ENCODE measurements at regions not wholly inside any gene's neighbourhood (a gene's known extent, or its start where the extent isn't known, plus 50 kb on each side); places are given as distances from the start of the nearest gene placed in this dataset.

DNA sequence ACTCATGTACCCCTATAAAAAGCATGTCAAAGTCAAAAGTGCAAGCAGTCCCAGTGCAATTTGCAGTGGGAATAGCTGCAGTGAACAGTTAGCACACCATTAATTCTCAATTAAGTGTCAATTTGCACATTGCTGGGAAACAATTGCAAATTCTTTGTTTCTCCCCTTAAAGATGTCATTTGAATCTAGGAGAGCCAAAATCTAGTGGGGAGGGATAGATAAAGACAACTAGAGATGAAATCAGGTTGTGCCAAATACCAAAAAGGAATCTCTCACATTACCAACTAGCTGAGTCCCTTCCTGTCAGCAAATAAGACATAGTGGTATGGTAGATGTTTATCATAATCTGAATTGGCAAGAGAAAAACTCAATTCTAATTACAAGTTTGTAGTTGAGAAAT is 330.7 kb downstream of the NUF2 start:
- TF ChIP-seq, protein P1, sequence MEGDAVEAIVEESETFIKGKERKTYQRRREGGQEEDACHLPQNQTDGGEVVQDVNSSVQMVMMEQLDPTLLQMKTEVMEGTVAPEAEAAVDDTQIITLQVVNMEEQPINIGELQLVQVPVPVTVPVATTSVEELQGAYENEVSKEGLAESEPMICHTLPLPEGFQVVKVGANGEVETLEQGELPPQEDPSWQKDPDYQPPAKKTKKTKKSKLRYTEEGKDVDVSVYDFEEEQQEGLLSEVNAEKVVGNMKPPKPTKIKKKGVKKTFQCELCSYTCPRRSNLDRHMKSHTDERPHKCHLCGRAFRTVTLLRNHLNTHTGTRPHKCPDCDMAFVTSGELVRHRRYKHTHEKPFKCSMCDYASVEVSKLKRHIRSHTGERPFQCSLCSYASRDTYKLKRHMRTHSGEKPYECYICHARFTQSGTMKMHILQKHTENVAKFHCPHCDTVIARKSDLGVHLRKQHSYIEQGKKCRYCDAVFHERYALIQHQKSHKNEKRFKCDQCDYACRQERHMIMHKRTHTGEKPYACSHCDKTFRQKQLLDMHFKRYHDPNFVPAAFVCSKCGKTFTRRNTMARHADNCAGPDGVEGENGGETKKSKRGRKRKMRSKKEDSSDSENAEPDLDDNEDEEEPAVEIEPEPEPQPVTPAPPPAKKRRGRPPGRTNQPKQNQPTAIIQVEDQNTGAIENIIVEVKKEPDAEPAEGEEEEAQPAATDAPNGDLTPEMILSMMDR (conservative IDR thresholded peaks at IDR 0.05 in 1 of 2, IDR thresholded peaks at IDR 0.05 in 1 of 2; ENCODE audit: extremely low read depth in 1 of 2, insufficient read depth in 1 of 2, low read depth in 1 of 2, low read length in 2 of 2): no peak
- no peak for TF ChIP-seq EZH2 (IDR thresholded peaks at IDR 0.05; ENCODE audit: borderline replicate concordance, low read length)
